Epithelial cell of proximal tubule (primary cell): ENCODE measurements at regions not wholly inside any gene's neighbourhood (a gene's known extent, or its start where the extent isn't known, plus 50 kb on each side); places are given as distances from the start of the nearest gene placed in this dataset.

Experiments
- DNase-seq: peaks from one replicate; pipeline ENCODE4 v3.0.0-alpha.2; 2011; ENCODE audit warnings: low read depth
- H3K4me3 ChIP-seq: 2 replicates; pipeline ENCODE4 v1.5.1; 2011; ENCODE audit warnings: low read depth, mild to moderate bottlenecking, low read length
- TF ChIP-seq, protein P1 (sequence below): conservative IDR thresholded peaks from 2 replicates; pipeline ENCODE4 v1.5.1; 2012; ENCODE audit warnings: low read depth, mild to moderate bottlenecking, low read length

DNA sequence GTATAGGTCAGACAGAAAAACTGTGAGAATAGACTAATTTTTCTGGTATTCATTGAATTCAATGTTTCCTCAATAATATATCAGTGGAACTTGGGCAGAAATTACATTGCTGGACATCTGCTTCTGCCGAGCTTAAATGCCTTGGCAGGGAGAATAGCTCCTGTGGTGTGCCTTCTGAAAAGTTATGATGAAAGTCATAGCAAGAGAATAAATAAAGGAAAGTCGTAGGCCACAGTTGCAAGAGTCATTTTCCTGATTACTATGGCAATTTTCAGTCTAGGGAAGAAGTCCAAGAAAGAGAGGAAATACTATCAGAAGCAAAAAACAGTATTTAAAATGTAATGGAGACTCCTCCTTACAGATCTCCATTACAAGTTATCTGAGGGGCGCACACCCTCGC lies 1596.1 kb upstream of the WWC1 start:
- H3K4me3 ChIP-seq: no peak overlapping the region
- no peak for DNase-seq
- TF ChIP-seq, protein P1, sequence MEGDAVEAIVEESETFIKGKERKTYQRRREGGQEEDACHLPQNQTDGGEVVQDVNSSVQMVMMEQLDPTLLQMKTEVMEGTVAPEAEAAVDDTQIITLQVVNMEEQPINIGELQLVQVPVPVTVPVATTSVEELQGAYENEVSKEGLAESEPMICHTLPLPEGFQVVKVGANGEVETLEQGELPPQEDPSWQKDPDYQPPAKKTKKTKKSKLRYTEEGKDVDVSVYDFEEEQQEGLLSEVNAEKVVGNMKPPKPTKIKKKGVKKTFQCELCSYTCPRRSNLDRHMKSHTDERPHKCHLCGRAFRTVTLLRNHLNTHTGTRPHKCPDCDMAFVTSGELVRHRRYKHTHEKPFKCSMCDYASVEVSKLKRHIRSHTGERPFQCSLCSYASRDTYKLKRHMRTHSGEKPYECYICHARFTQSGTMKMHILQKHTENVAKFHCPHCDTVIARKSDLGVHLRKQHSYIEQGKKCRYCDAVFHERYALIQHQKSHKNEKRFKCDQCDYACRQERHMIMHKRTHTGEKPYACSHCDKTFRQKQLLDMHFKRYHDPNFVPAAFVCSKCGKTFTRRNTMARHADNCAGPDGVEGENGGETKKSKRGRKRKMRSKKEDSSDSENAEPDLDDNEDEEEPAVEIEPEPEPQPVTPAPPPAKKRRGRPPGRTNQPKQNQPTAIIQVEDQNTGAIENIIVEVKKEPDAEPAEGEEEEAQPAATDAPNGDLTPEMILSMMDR: no peak

DNA sequence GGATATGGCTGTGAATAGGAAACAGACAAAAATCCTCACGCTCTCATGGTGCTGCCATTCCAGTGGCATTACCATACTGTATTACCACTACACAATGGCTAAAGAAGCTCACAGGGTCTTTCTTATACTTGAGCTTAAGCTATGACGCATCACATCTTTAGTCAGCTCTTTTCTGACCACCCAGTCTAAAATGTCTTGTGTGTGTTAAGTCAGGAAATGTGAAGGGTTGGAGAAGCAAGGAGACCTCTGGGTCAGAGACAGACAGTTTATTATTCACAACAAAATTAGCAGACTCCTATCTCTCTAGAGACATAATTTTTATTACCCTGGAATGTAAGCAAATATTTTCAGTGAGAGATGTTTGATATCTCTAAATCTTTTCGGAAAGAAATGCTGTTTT lies 1583.2 kb upstream of the WWC1 start:
- TF ChIP-seq, protein P1: no peak
- DNase-seq: no peak

DNA sequence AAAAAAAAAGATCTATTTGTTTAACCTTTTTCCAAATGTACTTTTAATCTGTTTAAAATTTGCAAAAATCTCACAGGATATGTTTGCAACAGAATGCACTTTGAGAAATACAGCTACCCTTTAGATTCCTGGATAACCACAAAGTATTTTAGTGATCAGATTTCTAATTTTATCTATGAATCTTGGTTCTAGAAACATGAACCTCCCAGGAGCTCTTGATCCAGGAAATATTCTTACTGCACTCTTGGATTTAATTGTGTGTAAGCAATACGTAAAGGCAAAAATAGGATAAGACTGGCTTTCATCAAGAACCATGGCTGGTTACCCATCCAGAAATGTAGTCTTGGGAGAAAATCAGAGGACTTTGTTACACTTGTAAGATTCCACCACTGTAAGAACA lies 1581.8 kb upstream of the WWC1 start:
- TF ChIP-seq, protein P1: no peak
- no peak overlapping the region for H3K4me3 ChIP-seq
- DNase-seq: no peak

More for the DNA sequence above, 1583.2 kb upstream of the WWC1 start:
- no peak overlapping the region for H3K4me3 ChIP-seq

DNA sequence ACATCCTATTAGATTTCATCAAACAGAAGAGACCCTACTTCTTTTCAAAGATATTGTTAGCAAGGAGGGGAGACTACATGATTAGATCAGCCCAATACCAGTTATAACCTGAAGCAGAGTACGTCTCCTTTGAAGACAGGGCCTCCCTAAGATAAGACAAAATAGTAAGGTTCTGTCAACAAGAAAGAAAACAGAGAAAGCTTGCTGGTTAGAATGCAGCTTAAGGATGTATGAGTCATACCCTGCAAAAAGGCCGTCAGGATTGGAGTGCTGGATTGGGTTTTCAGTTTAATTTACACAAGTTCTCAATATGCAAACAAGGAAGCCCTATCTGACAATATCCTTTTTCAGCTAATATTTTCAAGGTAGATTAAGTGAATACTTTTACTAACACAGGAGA lies 1581.2 kb upstream of the WWC1 start:
- no peak for DNase-seq
- TF ChIP-seq, protein P1: no peak
- H3K4me3 ChIP-seq: no peak overlapping the region

DNA sequence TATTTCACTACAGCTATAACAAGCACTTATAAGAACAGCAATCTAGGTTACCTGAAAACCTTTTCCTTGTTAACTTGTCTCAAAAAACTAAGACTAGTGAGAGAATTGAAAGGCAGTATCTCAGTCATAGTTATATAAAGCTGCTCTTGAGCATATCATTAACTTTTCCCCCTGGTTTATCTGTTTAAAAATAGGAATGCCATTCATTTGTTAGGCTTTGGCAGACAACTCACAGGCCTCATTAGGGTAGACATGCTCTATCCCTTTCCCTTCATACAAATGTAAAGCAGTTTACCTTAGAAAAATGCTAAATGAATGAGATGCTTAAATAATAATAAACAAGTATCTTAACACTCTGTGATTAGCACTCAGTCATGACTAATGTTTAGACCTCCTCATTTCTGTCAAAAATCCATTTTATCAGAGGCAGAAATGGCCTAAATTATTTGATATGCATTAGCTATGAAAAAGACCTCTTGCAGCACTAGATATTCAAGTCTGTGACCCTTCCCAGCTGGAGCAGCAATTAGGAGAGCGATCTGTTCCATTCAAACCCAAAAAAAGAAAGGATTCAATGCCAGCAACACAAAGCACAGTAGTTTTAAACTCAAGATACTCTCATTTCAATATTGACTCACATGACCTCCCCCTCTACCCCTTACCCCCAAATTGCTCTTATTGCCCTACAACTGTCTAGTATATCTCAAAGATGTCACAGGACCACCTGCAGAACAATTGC lies 1578.8 kb upstream of the WWC1 start:
- no peak for DNase-seq
- TF ChIP-seq, protein P1: no peak

DNA sequence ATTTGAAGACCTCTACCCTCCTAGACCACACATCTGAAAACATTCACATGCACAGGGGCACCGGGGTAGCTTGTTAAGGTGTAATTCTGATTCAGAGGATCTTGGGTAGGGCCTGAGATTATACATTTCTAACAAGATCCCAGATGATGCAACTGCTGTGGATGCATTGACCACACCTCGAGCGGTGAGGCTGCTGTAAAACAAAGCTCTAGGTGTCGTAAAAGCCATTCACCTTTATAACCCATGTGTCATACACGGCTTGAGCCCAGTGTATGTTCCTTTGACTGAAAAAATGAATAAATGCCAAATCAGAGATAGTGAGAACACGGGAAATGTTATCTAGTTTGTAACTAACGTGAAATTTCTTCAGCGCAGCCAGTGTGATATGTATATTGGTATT lies 1578.2 kb upstream of the WWC1 start:
- DNase-seq: no peak
- H3K4me3 ChIP-seq: no peak overlapping the region
- TF ChIP-seq, protein P1: no peak

More for the DNA sequence above, 1578.8 kb upstream of the WWC1 start:
- no peak overlapping the region for H3K4me3 ChIP-seq
